ENCODE measurements at regions not wholly inside any gene's neighbourhood (a gene's known extent, or its start where the extent isn't known, plus 50 kb on each side); places are given as distances from the start of the nearest gene placed in this dataset.
A peak's percentile ranks its signal among the peaks of the same experiment; 100 is the strongest.

DNA sequence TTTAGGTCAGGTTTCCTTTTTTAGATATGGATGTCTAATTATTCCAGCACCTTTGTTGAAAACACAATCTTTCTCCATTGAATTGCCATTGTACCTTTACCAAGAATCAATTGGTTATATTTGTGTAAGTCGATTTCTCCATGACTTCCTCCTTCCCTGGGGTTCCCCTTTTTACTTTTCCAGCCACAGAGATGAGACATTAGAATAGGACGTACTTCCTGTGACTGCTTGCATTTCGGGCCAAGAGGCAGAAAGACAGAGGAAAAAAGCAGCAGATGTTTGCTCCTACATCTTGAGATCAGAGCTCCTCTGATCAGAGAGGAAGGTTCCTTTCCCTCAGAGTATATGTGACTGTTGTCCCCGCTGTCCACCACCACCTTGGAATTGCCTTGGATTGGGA, 453.7 kb upstream of the RGS6 start:
- H3K4me3 ChIP-seq, result no peak overlapping the region
- intact Hi-C loops (cut with DNase I), result no loop called here
- no peaks in the 10 kb centered on the region for H3K9me3 ChIP-seq
- WGBS, 2 donors, result 49 to 79% methylated on average over 4 of the region's 4 CpGs
- peaks cover 0 to 27% (median 16%) of the 10 kb centered on the region in 4 donors for H3K4me1 ChIP-seq
- no peaks in the 10 kb centered on the region for H3K27me3 ChIP-seq
- no peak for DNase-seq
- peak overlapping the region in 1 of 4 donors; percentile 29 for H3K27ac ChIP-seq
- peak in 2 of 4 donors; percentile 21 to 22 for TF ChIP-seq POLR2AphosphoS5 (IDR thresholded peaks at IDR 0.05)
- TF ChIP-seq, protein P1, sequence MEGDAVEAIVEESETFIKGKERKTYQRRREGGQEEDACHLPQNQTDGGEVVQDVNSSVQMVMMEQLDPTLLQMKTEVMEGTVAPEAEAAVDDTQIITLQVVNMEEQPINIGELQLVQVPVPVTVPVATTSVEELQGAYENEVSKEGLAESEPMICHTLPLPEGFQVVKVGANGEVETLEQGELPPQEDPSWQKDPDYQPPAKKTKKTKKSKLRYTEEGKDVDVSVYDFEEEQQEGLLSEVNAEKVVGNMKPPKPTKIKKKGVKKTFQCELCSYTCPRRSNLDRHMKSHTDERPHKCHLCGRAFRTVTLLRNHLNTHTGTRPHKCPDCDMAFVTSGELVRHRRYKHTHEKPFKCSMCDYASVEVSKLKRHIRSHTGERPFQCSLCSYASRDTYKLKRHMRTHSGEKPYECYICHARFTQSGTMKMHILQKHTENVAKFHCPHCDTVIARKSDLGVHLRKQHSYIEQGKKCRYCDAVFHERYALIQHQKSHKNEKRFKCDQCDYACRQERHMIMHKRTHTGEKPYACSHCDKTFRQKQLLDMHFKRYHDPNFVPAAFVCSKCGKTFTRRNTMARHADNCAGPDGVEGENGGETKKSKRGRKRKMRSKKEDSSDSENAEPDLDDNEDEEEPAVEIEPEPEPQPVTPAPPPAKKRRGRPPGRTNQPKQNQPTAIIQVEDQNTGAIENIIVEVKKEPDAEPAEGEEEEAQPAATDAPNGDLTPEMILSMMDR (IDR thresholded peaks at IDR 0.05), result no peak
- H3K36me3 ChIP-seq, result no peaks in the 10 kb centered on the region

DNA sequence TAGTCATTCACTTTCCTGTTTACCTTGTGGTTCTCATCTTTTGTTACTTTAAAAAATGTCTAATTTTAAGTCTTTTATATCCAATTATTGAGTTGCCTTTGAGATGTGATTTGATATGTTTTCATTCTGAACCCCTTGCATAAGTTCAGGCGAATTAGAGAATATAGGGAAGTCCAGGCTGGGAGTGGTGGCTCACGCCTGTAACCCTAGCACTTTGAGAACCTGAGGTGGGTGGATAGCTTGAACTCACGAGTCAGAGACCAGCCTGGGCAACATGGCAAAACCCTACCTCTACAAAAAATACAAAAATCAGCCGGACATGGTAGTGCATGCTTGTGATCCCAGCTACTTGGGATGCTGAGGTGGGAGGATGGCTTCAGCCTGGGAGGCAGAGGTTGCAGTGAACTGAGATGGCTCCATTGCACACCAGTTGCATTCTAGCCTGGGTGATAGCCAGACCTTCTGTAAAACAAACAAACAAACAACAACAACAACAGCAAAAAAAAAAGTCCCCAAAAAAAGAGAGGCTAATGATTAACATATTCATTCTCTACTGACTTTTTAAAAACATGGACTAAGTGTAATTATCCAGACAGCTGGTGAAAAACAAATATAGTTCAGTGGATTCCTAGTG, 451.1 kb upstream of the RGS6 start:
- no peak overlapping the region for H3K4me3 ChIP-seq

GRCh38 chr14:71482671-71483070, 449.6 kb upstream of the RGS6 start:
- intact Hi-C loops (cut with DNase I), result no loop called here
- WGBS, 2 donors, result 77 to 81% methylated on average over 2 of the region's 2 CpGs
- peaks cover 0 to 4% (median 2%) of the 10 kb centered on the region in 4 donors for H3K4me1 ChIP-seq
- H3K4me3 ChIP-seq, result no peak overlapping the region
- no peaks in the 10 kb centered on the region for H3K27me3 ChIP-seq
- H3K27ac ChIP-seq, result no peak overlapping the region
- no peaks in the 10 kb centered on the region for H3K9me3 ChIP-seq
- H3K36me3 ChIP-seq, result no peaks in the 10 kb centered on the region
- no peak for DNase-seq
- TF ChIP-seq EP300 (IDR thresholded peaks at IDR 0.05), result no peak
- TF ChIP-seq, protein P1 (IDR thresholded peaks at IDR 0.05), result no peak
- no peak for TF ChIP-seq POLR2A (IDR thresholded peaks at IDR 0.05)
- TF ChIP-seq POLR2AphosphoS5 (IDR thresholded peaks at IDR 0.05), result no peak

More for the DNA sequence above, 451.1 kb upstream of the RGS6 start:
- H3K36me3 ChIP-seq, result no peaks in the 10 kb centered on the region
- TF ChIP-seq EP300 (IDR thresholded peaks at IDR 0.05) (no peak), POLR2A (IDR thresholded peaks at IDR 0.05) (no peak), POLR2AphosphoS5 (IDR thresholded peaks at IDR 0.05) (no peak)
- TF ChIP-seq, protein P1 (IDR thresholded peaks at IDR 0.05), result no peak
- no peak overlapping the region for H3K27ac ChIP-seq
- intact Hi-C loops (cut with DNase I), result no loop called here
- H3K9me3 ChIP-seq, result no peaks in the 10 kb centered on the region
- 90 to 91% methylated on average over 4 of the region's 4 CpGs for WGBS, 2 donors
- H3K4me1 ChIP-seq, result peaks cover 0 to 2% (median under 1%) of the 10 kb centered on the region in 4 donors
- no peaks in the 10 kb centered on the region for H3K27me3 ChIP-seq
- DNase-seq, result no peak

DNA sequence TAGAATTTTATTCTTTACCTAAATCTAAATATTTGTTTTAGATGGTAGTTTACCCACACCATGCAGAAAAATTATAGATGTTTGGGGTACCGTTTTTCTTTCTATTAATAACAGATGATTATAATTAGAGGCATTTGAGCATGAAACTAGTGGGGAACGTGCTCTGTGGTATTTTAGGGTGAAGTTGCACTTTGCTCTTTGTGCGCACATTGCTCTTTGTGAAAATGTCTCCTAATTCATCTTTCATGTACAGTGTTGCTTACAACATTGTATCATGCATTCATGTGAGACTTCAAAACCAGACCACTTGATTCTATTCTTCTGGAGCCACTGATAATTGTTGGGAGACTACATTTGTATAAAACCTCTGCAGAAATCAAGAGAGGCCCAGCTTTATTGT, 449.1 kb upstream of the RGS6 start:
- intact Hi-C loops (cut with DNase I), result no loop called here
- DNase-seq, result no peak
- Histone ChIP-seq H3K27ac (no peak overlapping the region), H3K4me1 (peaks cover 0 to 9% (median 5%) of the 10 kb centered on the region in 4 donors), H3K36me3 (no peaks in the 10 kb centered on the region), H3K27me3 (no peaks in the 10 kb centered on the region), H3K9me3 (no peaks in the 10 kb centered on the region), H3K4me3 (no peak overlapping the region)
- TF ChIP-seq, protein P1 (IDR thresholded peaks at IDR 0.05), result no peak
- TF ChIP-seq POLR2AphosphoS5 (IDR thresholded peaks at IDR 0.05), result no peak
- TF ChIP-seq POLR2A (IDR thresholded peaks at IDR 0.05), result no peak
- 84 to 89% methylated on average over 3 of the region's 3 CpGs for WGBS, 2 donors

DNA sequence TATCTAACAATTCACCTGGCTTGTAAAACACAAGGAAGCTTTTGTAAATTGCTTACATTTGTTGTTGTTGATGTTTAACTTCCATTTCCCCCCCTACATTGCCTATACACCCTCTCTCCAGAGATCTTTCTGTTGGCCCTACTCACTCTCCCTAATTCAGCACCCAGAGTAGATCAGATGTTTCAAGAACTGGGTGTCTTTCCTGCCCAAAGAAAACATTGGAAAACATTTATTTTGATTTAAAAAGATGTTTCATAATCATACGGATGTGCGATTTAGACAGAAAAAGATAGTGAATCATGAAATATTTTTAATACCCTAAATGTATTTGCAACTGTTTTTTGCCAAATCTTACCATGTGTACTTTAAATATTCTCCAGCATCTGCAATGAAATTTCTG, 446.4 kb upstream of the RGS6 start:
- Histone ChIP-seq H3K9me3 (no peaks in the 10 kb centered on the region), H3K27me3 (no peaks in the 10 kb centered on the region), H3K36me3 (no peaks in the 10 kb centered on the region), H3K4me3 (no peak overlapping the region), H3K4me1 (peaks cover 0 to 25% (median 19%) of the 10 kb centered on the region in 4 donors), H3K27ac (no peak overlapping the region)
- DNase-seq, result no peak
- 98% methylated on average over 2 of the region's 2 CpGs for WGBS, 2 donors
- intact Hi-C loops (cut with DNase I), result no loop called here
- no peak for TF ChIP-seq POLR2AphosphoS5 (IDR thresholded peaks at IDR 0.05)

All from sigmoid colon (tissue), 6 donors.